GM23338 (cell line): ENCODE measurements at regions not wholly inside any gene's neighbourhood (a gene's known extent, or its start where the extent isn't known, plus 50 kb on each side); places are given as distances from the start of the nearest gene placed in this dataset.
"Not testable (repeated sequence)": the region's sequence is repeated elsewhere in the genome, so short reads cannot be mapped to it uniquely, and the experiment has no call there.

Source experiments
- ATAC-seq: fragments of 200-7000 bp; cut with Tn5 transposase; 3 replicates; pipeline ENCODE4 v1.9.1; 2020
- DNase-seq: peaks from one replicate; pipeline ENCODE4 v3.0.0-alpha.2; 2015; ENCODE audit warnings: low spot score
- H2AFZ ChIP-seq: fragments of 200-600 bp; sonication (generic); 2 replicates; pipeline ENCODE4 v1.8.0; 2016; ENCODE audit warnings: antibody characterized with exemption, mild to moderate bottlenecking, moderate library complexity
- H3F3A ChIP-seq: fragments of 200-600 bp; sonication (generic); replicated peaks from 2 replicates; pipeline ENCODE4 v1.8.0; 2017; ENCODE audit warnings: antibody characterized with exemption, mixed run types, low read depth
- H3K27ac ChIP-seq: fragments of 200-600 bp; sonication (generic); 2 replicates; pipeline ENCODE4 v1.6.1; 2016; ENCODE audit warnings: low read depth
- H3K27me3 ChIP-seq: fragments of 200-600 bp; sonication (generic); 2 replicates; pipeline ENCODE4 v1.8.0; 2016; ENCODE audit warnings: mild to moderate bottlenecking, mixed run types, moderate library complexity; ENCODE audit not compliant: insufficient read depth
- H3K36me3 ChIP-seq: fragments of 200-600 bp; sonication (generic); 2 replicates; pipeline ENCODE4 v1.8.0; 2016; ENCODE audit warnings: mild to moderate bottlenecking; ENCODE audit not compliant: insufficient read depth
- H3K4me1 ChIP-seq: fragments of 200-600 bp; sonication (generic); 2 replicates; pipeline ENCODE4 v1.8.0; 2016; ENCODE audit warnings: mild to moderate bottlenecking, moderate library complexity; ENCODE audit not compliant: insufficient read depth
- H3K4me2 ChIP-seq: fragments of 200-600 bp; sonication (generic); 2 replicates; pipeline ENCODE4 v1.7.1; 2017; ENCODE audit warnings: mixed run types
- H3K4me3 ChIP-seq: fragments of 200-600 bp; sonication (generic); 2 replicates; pipeline ENCODE4 v1.6.1; 2016; ENCODE audit warnings: mixed run types
- H3K79me2 ChIP-seq: fragments of 200-600 bp; sonication (generic); replicated peaks from 2 replicates; pipeline ENCODE4 v1.8.0; 2017; ENCODE audit warnings: mild to moderate bottlenecking; ENCODE audit not compliant: insufficient read depth
- H3K9me2 ChIP-seq: fragments of 200-600 bp; sonication (generic); 2 replicates; pipeline ENCODE4 v1.8.0; 2017; ENCODE audit not compliant: insufficient read depth
- H4K20me1 ChIP-seq: fragments of 200-600 bp; sonication (generic); replicated peaks from 2 replicates; pipeline ENCODE4 v1.8.0; 2017; ENCODE audit warnings: mild to moderate bottlenecking; ENCODE audit not compliant: insufficient read depth
- H3K27ac Mint-ChIP-seq: 2 replicates; pipeline ENCODE4 v1.8.0; 2020; ENCODE audit warnings: inconsistent platforms, mild to moderate bottlenecking, moderate library complexity, mixed read lengths
- H3K27me3 Mint-ChIP-seq: 3 replicates; pipeline ENCODE4 v1.8.0; 2022; ENCODE audit warnings: low read depth, mild to moderate bottlenecking, moderate library complexity, mixed read lengths, inconsistent platforms; ENCODE audit not compliant: insufficient read depth, poor library complexity
- H3K36me3 Mint-ChIP-seq: 3 replicates; pipeline ENCODE4 v1.8.0; 2021; ENCODE audit warnings: low read depth, mild to moderate bottlenecking, inconsistent platforms, moderate library complexity, mixed read lengths
- H3K4me1 Mint-ChIP-seq: 3 replicates; pipeline ENCODE4 v1.8.0; 2020; ENCODE audit warnings: mild to moderate bottlenecking, inconsistent platforms, mixed read lengths
- H3K4me3 Mint-ChIP-seq: 3 replicates; pipeline ENCODE4 v1.8.0; 2021; ENCODE audit warnings: moderate library complexity, mild to moderate bottlenecking, inconsistent platforms, mixed read lengths
- H3K9me3 Mint-ChIP-seq: 3 replicates; pipeline ENCODE4 v1.8.0; 2020; ENCODE audit warnings: moderate library complexity, mild to moderate bottlenecking, inconsistent platforms, mixed read lengths
- CREB1 ChIP-seq: fragments of 250-450 bp; sonication (Bioruptor Pico); IDR thresholded peaks from 2 replicates; pipeline ENCODE4 v1.5.0; 2020; ENCODE audit warnings: low read depth, mild to moderate bottlenecking, moderate library complexity
- EZH2 ChIP-seq: fragments of 200-600 bp; sonication (generic); IDR thresholded peaks from one replicate; pipeline ENCODE4 v1.8.0; 2017; ENCODE audit warnings: antibody characterized with exemption, mild to moderate bottlenecking, low read depth; ENCODE audit not compliant: unreplicated experiment
- NANOG ChIP-seq: IDR thresholded peaks from 2 replicates; pipeline ENCODE4 v1.6.1; 2016; ENCODE audit warnings: antibody characterized with exemption, borderline replicate concordance
- STAT1 ChIP-seq: IDR thresholded peaks from one replicate; pipeline ENCODE4 v1.6.1; 2016; ENCODE audit warnings: antibody characterized with exemption; ENCODE audit not compliant: unreplicated experiment
- ZNF331 ChIP-seq: fragments of 250-450 bp; sonication (Bioruptor Pico); IDR thresholded peaks from 2 replicates; pipeline ENCODE4 v1.5.0; 2020; ENCODE audit warnings: low read depth, mild to moderate bottlenecking, moderate library complexity
- ZNF462 ChIP-seq: fragments of 250-450 bp; sonication (Bioruptor Pico); IDR thresholded peaks from 2 replicates; pipeline ENCODE4 v1.5.0; 2020; ENCODE audit warnings: mild to moderate bottlenecking, moderate library complexity

- TF ChIP-seq ZNF462: no peak
- TF ChIP-seq CREB1 (CRISPR knock-in tag): peak; percentile 67
- TF ChIP-seq ZNF331 (CRISPR knock-in tag): no peak
Measured at GRCh38 chr1:172727956-172728603, 69.2 kb downstream of the FASLG start (continued).

GRCh38 chr1:172728705-172729104, 69.8 kb downstream of the FASLG start:
- not testable (repeated sequence) for H3K4me1 Mint-ChIP-seq, H3K27ac Mint-ChIP-seq, H3K27me3 ChIP-seq, H3F3A ChIP-seq, ATAC-seq, H2AFZ ChIP-seq, H3K4me2 ChIP-seq, H3K4me3 ChIP-seq, H3K27ac ChIP-seq, H3K4me1 ChIP-seq, H3K36me3 ChIP-seq, DNase-seq, H3K9me2 ChIP-seq, H3K4me3 Mint-ChIP-seq, H4K20me1 ChIP-seq, H3K79me2 ChIP-seq
- Mint-ChIP-seq H3K27me3 (peaks cover 12% of the 10 kb centered on the region), H3K36me3 (peaks cover 13% of the 10 kb centered on the region; the same call in 2 of the 3 replicates), H3K9me3 (peaks cover 14% of the 10 kb centered on the region)

- H2AFZ ChIP-seq: no peak overlapping the region
- Mint-ChIP-seq H3K27me3 (peaks cover 8% of the 10 kb centered on the region), H3K36me3 (peaks cover 11% of the 10 kb centered on the region; the same call in 2 of the 3 replicates), H3K27ac (no peak overlapping the region), H3K4me3 (no peak overlapping the region), H3K4me1 (no peaks in the 10 kb centered on the region), H3K9me3 (peaks cover 14% of the 10 kb centered on the region)
- no peaks in the 10 kb centered on the region for H3K9me2 ChIP-seq
- no peaks in the 10 kb centered on the region for H3F3A ChIP-seq
- no peak for ATAC-seq
- DNase-seq: no peak
- H3K4me3 ChIP-seq: no peak overlapping the region
- no peaks in the 10 kb centered on the region for H3K27me3 ChIP-seq
- no peak overlapping the region for H3K4me2 ChIP-seq
- H3K36me3 ChIP-seq: no peaks in the 10 kb centered on the region
- no peaks in the 10 kb centered on the region for H3K4me1 ChIP-seq
- no peak overlapping the region for H3K27ac ChIP-seq
- no peaks in the 10 kb centered on the region for H4K20me1 ChIP-seq
- TF ChIP-seq NANOG (no peak), EZH2 (no peak), STAT1 (no peak)
- no peaks in the 10 kb centered on the region for H3K79me2 ChIP-seq
Measured at GRCh38 chr1:172732427-172732826, 73.5 kb downstream of the FASLG start.
